Keratinocyte (primary cell): ENCODE measurements at regions not wholly inside any gene's neighbourhood (a gene's known extent, or its start where the extent isn't known, plus 50 kb on each side); places are given as distances from the start of the nearest gene placed in this dataset.

ENCODE experiments used
- CTCF ChIP-seq, 3 experiments: IDR thresholded peaks in 1 of 3; conservative IDR thresholded peaks in 1 of 3; optimal IDR thresholded peaks in 1 of 3; 2 replicates in 2 of 3; 3 replicates in 1 of 3; pipeline versions ENCODE3 to v1.5.1; 2011; ENCODE audit warnings: low read length in 3 of 3, mild to moderate bottlenecking in 3 of 3, moderate library complexity in 2 of 3, control low read depth in 1 of 3, inconsistent platforms in 1 of 3; ENCODE audit not compliant: insufficient read depth in 2 of 3; ENCODE audit errors: extremely low read depth in 1 of 3
- EZH2 ChIP-seq: IDR thresholded peaks from one replicate; pipeline ENCODE4 v1.6.1; 2012; ENCODE audit warnings: inconsistent platforms, mild to moderate bottlenecking, low read length, moderate library complexity

GRCh38 chr20:40848526-40848925 lies 159.5 kb upstream of the MAFB start:
- TF ChIP-seq CTCF (optimal IDR thresholded peaks at IDR 0.05 in 1 of 3, IDR thresholded peaks at IDR 0.05 in 1 of 3, conservative IDR thresholded peaks at IDR 0.05 in 1 of 3; ENCODE audit: extremely low read depth in 1 of 3, insufficient read depth in 2 of 3, low read length in 3 of 3) (no peak), EZH2 (no peak)
